ENCODE measurements at regions not wholly inside any gene's neighbourhood (a gene's known extent, or its start where the extent isn't known, plus 50 kb on each side); places are given as distances from the start of the nearest gene placed in this dataset.

- no peak for TF ChIP-seq CTCF (IDR thresholded peaks at IDR 0.05)
- no peak for TF ChIP-seq POLR2A (IDR thresholded peaks at IDR 0.05)
Measured at GRCh38 chr2:144625226-144625625, 105.3 kb upstream of the ZEB2 start.
